A673 (cell line): ENCODE measurements at regions not wholly inside any gene's neighbourhood (a gene's known extent, or its start where the extent isn't known, plus 50 kb on each side); places are given as distances from the start of the nearest gene placed in this dataset.

Source experiments
- CTCF ChIP-seq: fragments of 300-800, 200-600 bp; sonication (generic); conservative IDR thresholded peaks from 2 replicates; pipeline ENCODE4 v1.5.1; 2017; ENCODE audit warnings: low read depth, mild to moderate bottlenecking, antibody characterized with exemption, low read length, moderate library complexity, mixed read lengths
- EZH2 ChIP-seq: fragments of 200-600 bp; sonication (generic); IDR thresholded peaks from 2 replicates; pipeline ENCODE4 v1.6.1; 2017; ENCODE audit warnings: borderline replicate concordance, low read depth, mild to moderate bottlenecking, mixed read lengths, antibody characterized with exemption, low read length; ENCODE audit not compliant: poor library complexity, severe bottlenecking

GRCh38 chr5:121692158-121692557 lies 159.5 kb upstream of the FTMT start:
- TF ChIP-seq CTCF (no peak), EZH2 (no peak)
